Esophagus muscularis mucosa (tissue), 4 donors: ENCODE measurements at regions not wholly inside any gene's neighbourhood (a gene's known extent, or its start where the extent isn't known, plus 50 kb on each side); places are given as distances from the start of the nearest gene placed in this dataset.

Experiments used
- DNase-seq: peaks from one replicate; pipeline ENCODE4 v3.0.0-alpha.2; 2017; ENCODE audit errors: extremely low spot score
- H3K27ac ChIP-seq, 4 donors: fragments of 200-600 bp; sonication (generic); replicated peaks in 1 of 4; 1 replicate in 3 of 4; 2 replicates in 1 of 4; pipeline ENCODE4 v1.5.1; 2016 to 2019; ENCODE audit warnings: mild to moderate bottlenecking in 1 of 4
- H3K27me3 ChIP-seq, 4 donors: fragments of 200-600 bp; sonication (generic); one replicate each; pipeline versions ENCODE4 v1.5.1 to v1.6.0; 2016 to 2019
- H3K36me3 ChIP-seq, 4 donors: fragments of 200-600 bp; sonication (generic); one replicate each; pipeline ENCODE4 v1.5.1; 2016 to 2019
- H3K4me1 ChIP-seq, 4 donors: fragments of 200-600 bp; sonication (generic); one replicate each; pipeline ENCODE4 v1.5.1; 2016 to 2019
- H3K4me3 ChIP-seq, 4 donors: fragments of 200-600 bp; sonication (generic); 1 replicate in 2 of 4; 2 replicates in 2 of 4; pipeline ENCODE4 v1.5.1; 2016 to 2019; ENCODE audit warnings: mild to moderate bottlenecking in 4 of 4, moderate library complexity in 1 of 4
- H3K9me3 ChIP-seq, 4 donors: fragments of 200-600 bp; sonication (generic); 1 replicate in 3 of 4; 2 replicates in 1 of 4; pipeline ENCODE4 v1.5.1; 2016 to 2019
- EP300 ChIP-seq: sonication (generic); formaldehyde crosslinking; IDR thresholded peaks from one replicate; pipeline ENCODE4 v1.6.1; 2017; ENCODE audit warnings: antibody characterized with exemption
- POLR2A ChIP-seq: fragments of 450-650 bp; IDR thresholded peaks from one replicate; pipeline ENCODE4 v1.6.1; 2017; ENCODE audit warnings: antibody characterized with exemption, moderate library complexity, mild to moderate bottlenecking, low read depth
- POLR2AphosphoS5 ChIP-seq, 2 donors: sonication (generic); formaldehyde crosslinking; IDR thresholded peaks; one replicate each; pipeline ENCODE4 v1.6.1; 2017; ENCODE audit warnings: antibody characterized with exemption in 2 of 2
- WGBS: methylation state at CpG from one replicate; pipeline ENCODE4 v1.1.5; 2018; 5-methylcytosine and 5-hydroxymethylcytosine counted together
- intact Hi-C: fragments of 100-400 bp; cut with DNase I; formaldehyde crosslinking; loops from one replicate; pipeline ENCODE4 v1.15.1; 2023
- TF ChIP-seq, protein P1 (sequence below), 3 experiments: fragments of 200-600 bp in 2 of 3; fragments of 450-650 bp in 1 of 3; sonication (generic) in 2 of 3; IDR thresholded peaks; one replicate each; pipeline ENCODE4 v1.5.1; 2017 to 2019; ENCODE audit warnings: antibody characterized with exemption in 3 of 3, mild to moderate bottlenecking in 2 of 3, moderate library complexity in 1 of 3

DNA sequence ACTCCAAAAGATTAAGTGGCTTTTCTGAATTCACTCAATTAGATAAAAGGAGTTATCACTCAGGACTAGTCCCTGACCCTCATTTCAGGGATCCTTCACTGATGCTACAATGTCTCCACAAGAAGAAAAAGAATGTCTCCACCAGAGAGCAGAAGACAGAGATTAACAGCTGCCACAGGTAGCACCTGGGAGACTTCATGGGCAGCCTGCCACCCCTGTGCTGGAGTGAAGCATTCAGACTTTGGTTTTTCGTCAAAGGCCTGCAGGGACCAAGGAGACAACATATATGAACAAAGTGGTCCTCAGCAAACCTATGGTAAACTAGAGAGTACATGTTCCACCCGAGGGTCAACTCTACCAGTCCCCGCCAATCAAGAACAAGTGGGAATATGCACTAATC is 197.0 kb upstream of the ACVR2A start:
- no peak for DNase-seq
- TF ChIP-seq POLR2AphosphoS5 (IDR thresholded peaks at IDR 0.05) = no peak
- no peak for TF ChIP-seq POLR2A
- Histone ChIP-seq H3K9me3 (no peaks in the 10 kb centered on the region), H3K4me3 (no peak overlapping the region), H3K27ac (no peak overlapping the region), H3K27me3 (no peaks in the 10 kb centered on the region), H3K36me3 (no peaks in the 10 kb centered on the region), H3K4me1 (peaks cover 0 to 16% (median 14%) of the 10 kb centered on the region in 4 donors)
- intact Hi-C loops = no loop called here
- 90% methylated on average over 3 of the region's 3 CpGs for WGBS

DNA sequence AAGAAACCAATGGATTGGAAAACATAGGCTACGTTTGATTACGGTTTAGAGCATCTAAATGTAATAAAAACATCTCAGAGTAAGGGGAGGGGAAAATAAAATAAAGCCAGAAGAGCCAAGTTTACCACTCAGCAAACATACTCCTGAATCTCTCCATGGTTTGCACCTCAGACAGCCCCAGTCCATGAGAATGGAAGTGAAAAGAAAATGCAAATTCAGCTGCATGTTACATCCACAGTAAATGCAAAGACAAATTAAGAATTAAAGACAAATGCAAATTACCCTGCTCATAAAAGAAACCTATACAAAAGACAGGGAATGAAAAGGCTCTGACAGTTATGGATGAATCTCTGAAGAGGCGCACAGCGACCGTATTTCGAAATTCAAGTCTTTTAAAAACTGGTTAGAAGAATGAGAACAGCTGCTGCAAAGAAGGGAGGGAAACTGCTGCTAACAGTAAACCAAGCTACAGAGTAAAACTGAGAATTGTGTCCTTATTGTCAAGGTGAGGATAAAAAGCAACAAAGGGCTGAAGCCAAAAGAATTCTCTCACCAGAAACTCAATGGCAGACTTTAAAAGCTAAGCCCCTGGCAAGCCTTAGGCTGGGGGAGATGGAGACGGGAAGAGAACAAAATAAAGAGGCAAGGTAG is 197.9 kb upstream of the ACVR2A start:
- 65% methylated on average over 7 of the region's 7 CpGs for WGBS
- no peak for DNase-seq

DNA sequence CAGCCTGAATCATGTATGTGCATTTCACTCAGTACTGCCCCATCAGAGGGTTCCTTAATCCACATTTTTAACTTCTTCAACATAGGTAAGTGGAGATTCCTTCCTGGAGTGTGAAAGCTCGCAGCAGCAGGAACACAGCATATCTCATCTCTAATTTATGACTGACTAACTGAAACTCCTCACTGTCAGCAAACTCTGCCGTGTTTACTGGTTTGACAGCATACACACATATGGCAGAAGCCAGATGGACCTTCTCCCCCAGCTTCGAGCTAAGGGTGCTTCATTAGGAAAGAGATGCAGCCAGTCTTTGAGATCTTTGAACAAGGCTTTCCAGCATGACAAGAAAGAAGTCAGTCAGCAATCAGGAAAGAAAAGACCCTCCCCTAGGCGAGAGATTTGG is 200.3 kb upstream of the ACVR2A start:
- Histone ChIP-seq H3K9me3 (no peaks in the 10 kb centered on the region), H3K4me3 (no peak overlapping the region), H3K36me3 (no peaks in the 10 kb centered on the region), H3K27me3 (no peaks in the 10 kb centered on the region), H3K4me1 (peaks cover 0 to 16% (median 13%) of the 10 kb centered on the region in 4 donors), H3K27ac (no peak overlapping the region)
- intact Hi-C loops = no loop called here
- DNase-seq = no peak
- WGBS = 77% methylated on average over 4 of the region's 4 CpGs
- TF ChIP-seq EP300 = no peak
- TF ChIP-seq, protein P1, sequence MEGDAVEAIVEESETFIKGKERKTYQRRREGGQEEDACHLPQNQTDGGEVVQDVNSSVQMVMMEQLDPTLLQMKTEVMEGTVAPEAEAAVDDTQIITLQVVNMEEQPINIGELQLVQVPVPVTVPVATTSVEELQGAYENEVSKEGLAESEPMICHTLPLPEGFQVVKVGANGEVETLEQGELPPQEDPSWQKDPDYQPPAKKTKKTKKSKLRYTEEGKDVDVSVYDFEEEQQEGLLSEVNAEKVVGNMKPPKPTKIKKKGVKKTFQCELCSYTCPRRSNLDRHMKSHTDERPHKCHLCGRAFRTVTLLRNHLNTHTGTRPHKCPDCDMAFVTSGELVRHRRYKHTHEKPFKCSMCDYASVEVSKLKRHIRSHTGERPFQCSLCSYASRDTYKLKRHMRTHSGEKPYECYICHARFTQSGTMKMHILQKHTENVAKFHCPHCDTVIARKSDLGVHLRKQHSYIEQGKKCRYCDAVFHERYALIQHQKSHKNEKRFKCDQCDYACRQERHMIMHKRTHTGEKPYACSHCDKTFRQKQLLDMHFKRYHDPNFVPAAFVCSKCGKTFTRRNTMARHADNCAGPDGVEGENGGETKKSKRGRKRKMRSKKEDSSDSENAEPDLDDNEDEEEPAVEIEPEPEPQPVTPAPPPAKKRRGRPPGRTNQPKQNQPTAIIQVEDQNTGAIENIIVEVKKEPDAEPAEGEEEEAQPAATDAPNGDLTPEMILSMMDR (IDR thresholded peaks at IDR 0.05) = no peak
- TF ChIP-seq POLR2A = no peak
- no peak for TF ChIP-seq POLR2AphosphoS5 (IDR thresholded peaks at IDR 0.05)

More for the DNA sequence above, 197.9 kb upstream of the ACVR2A start:
- no peak overlapping the region for H3K27ac ChIP-seq
- no peak overlapping the region for H3K4me3 ChIP-seq
- no peaks in the 10 kb centered on the region for H3K9me3 ChIP-seq
- H3K4me1 ChIP-seq = peaks cover 0 to 16% (median 14%) of the 10 kb centered on the region in 4 donors
- no peaks in the 10 kb centered on the region for H3K27me3 ChIP-seq
- TF ChIP-seq EP300 (no peak), POLR2A (no peak), POLR2AphosphoS5 (IDR thresholded peaks at IDR 0.05) (no peak)
- TF ChIP-seq, protein P1 (IDR thresholded peaks at IDR 0.05) = no peak
- intact Hi-C loops = no loop called here
- no peaks in the 10 kb centered on the region for H3K36me3 ChIP-seq

DNA sequence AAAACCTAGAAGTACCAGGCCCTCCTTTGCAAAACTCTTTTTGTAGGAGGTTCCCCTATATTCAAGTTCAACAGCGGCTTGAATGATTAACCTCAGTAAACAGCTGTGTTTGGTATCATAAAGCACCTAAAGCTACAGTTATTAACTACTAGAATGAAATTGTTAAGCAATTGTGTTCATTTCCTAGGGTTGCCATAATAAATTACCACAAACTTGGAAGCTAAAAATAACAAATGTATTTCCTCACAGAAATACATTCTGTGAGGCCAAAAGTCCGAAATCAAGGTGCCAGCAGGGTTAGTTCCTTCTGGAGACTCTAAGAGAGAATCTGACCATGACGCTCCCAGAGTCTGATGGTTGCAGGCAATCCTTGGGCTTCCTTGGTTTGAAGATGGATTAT is 202.1 kb upstream of the ACVR2A start:
- TF ChIP-seq, protein P1 (IDR thresholded peaks at IDR 0.05) = no peak
- TF ChIP-seq POLR2A = no peak
- no peak for TF ChIP-seq POLR2AphosphoS5 (IDR thresholded peaks at IDR 0.05)
- no peak for TF ChIP-seq EP300
- H3K4me3 ChIP-seq = no peak overlapping the region
- H3K9me3 ChIP-seq = no peaks in the 10 kb centered on the region
- no peak for DNase-seq
- H3K27ac ChIP-seq = no peak overlapping the region
- no peaks in the 10 kb centered on the region for H3K36me3 ChIP-seq
- WGBS = 74% methylated on average over 3 of the region's 3 CpGs
- peaks cover 0 to 2% (median 0%) of the 10 kb centered on the region in 4 donors for H3K4me1 ChIP-seq
- intact Hi-C loops = no loop called here
- H3K27me3 ChIP-seq = no peaks in the 10 kb centered on the region

DNA sequence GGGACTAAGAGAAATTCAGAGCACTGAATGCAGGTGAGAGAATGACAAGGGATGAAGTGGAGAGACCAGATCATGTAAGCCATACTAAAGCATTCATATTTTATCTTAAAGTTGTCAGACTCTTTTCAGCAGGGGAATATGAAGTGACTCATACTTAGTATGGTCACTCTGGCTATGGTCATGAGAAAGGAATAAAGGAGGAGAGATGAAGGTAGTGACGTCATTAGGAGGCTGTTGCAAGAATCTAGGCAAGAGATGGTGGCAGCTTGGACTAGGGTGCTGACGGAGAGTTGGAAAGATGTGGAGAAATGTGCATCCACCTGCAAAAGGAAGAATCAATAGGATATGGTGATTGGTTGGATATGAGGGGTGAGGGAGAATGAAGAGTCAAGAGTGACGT is 203.2 kb upstream of the ACVR2A start:
- Histone ChIP-seq H3K27ac (no peak overlapping the region), H3K4me1 (peaks cover 3 to 8% (median 5%) of the 10 kb centered on the region in 4 donors), H3K9me3 (no peaks in the 10 kb centered on the region), H3K4me3 (no peak overlapping the region), H3K27me3 (no peaks in the 10 kb centered on the region), H3K36me3 (no peaks in the 10 kb centered on the region)
- no peak for DNase-seq
- WGBS = 87% methylated on average over 3 of the region's 3 CpGs
- intact Hi-C loops = no loop called here
- TF ChIP-seq, protein P1 (IDR thresholded peaks at IDR 0.05) = no peak
- no peak for TF ChIP-seq POLR2AphosphoS5 (IDR thresholded peaks at IDR 0.05)
- TF ChIP-seq EP300 = no peak
